Panc1 (cell line): ENCODE measurements at regions not wholly inside any gene's neighbourhood (a gene's known extent, or its start where the extent isn't known, plus 50 kb on each side); places are given as distances from the start of the nearest gene placed in this dataset.

Source experiments
- ATAC-seq: fragments of 200-7000 bp; cut with Tn5 transposase; 2 replicates; pipeline ENCODE4 v1.9.1; 2020; ENCODE audit warnings: mild to moderate bottlenecking, moderate library complexity
- BruUV-seq: library from RNA; stranded (reverse); fragments of 400-500 nt; replicated peaks from 2 replicates; lab custom pipeline; 2021; lab: Mats Ljungman, UMichigan
- CTCF ChIA-PET: fragments of 300-600 bp; sonication (Branson Sonifier 250); formaldehyde crosslinking; loops from one replicate; lab custom pipeline; 2022; ENCODE audit warnings: antibody characterized with exemption; lab: Charles Lee
- POLR2A ChIA-PET: fragments of 300-600 bp; sonication (Branson Sonifier 250); formaldehyde crosslinking; loops from one replicate; lab custom pipeline; 2022; ENCODE audit warnings: antibody characterized with exemption; lab: Charles Lee
- DNase-seq: peaks from one replicate; pipeline ENCODE4 v3.0.0-alpha.2; 2010; ENCODE audit warnings: low read depth, low spot score
- H3K27ac ChIP-seq: 2 replicates; pipeline ENCODE4 v1.5.1; 2011; ENCODE audit warnings: mild to moderate bottlenecking, low read length, inconsistent platforms
- H3K27me3 ChIP-seq: fragments of 200-500 bp; sonication (Bioruptor generic); 2 replicates; pipeline ENCODE4 v1.6.0; 2014; ENCODE audit warnings: low read length, inconsistent platforms; ENCODE audit not compliant: control insufficient read depth, insufficient read depth
- H3K36me3 ChIP-seq: fragments of 200-500 bp; sonication (Bioruptor generic); 2 replicates; pipeline ENCODE4 v1.5.1; 2014; ENCODE audit warnings: inconsistent platforms, mild to moderate bottlenecking, low read length, moderate library complexity; ENCODE audit not compliant: control insufficient read depth, insufficient read depth
- H3K4me1 ChIP-seq: 2 replicates; pipeline ENCODE4 v1.5.1; 2011; ENCODE audit warnings: inconsistent platforms, mild to moderate bottlenecking, low read length, moderate library complexity; ENCODE audit not compliant: control insufficient read depth, insufficient read depth
- H3K4me3 ChIP-seq, 2 experiments: 2 replicates each; pipeline ENCODE4 v1.5.1; 2011 to 2012; ENCODE audit warnings: low read depth in 2 of 2, low read length in 2 of 2, mild to moderate bottlenecking in 2 of 2, inconsistent platforms in 1 of 2, moderate library complexity in 1 of 2
- H3K9me3 ChIP-seq: fragments of 200-500 bp; sonication (Bioruptor generic); 2 replicates; pipeline ENCODE4 v1.5.1; 2014; ENCODE audit warnings: low read depth, mild to moderate bottlenecking, inconsistent platforms, low read length, moderate library complexity; ENCODE audit not compliant: control insufficient read depth, insufficient read depth
- POLR2AphosphoS5 ChIP-seq: IDR thresholded peaks from 2 replicates; pipeline ENCODE4 v1.6.1; 2012; ENCODE audit warnings: mild to moderate bottlenecking, low read depth, low read length, moderate library complexity
- SIN3A ChIP-seq: IDR thresholded peaks from 2 replicates; pipeline ENCODE4 v1.6.1; 2012; ENCODE audit warnings: low read depth, mild to moderate bottlenecking, low read length, moderate library complexity, borderline replicate concordance; ENCODE audit not compliant: insufficient read depth
- TCF7L2 ChIP-seq: IDR thresholded peaks from 2 replicates; pipeline ENCODE4 v1.6.1; 2011; ENCODE audit warnings: mild to moderate bottlenecking, low read depth, low read length, inconsistent platforms
- in situ Hi-C: cut with HindIII; loops from 2 replicates; pipeline ENCODE4 v1.10.0; 2016; ENCODE audit warnings: low sequenced_read_pairs, low pct_unique_long_range_greater_than_20kb
- intact Hi-C: fragments of 100-400 bp; cut with micrococcal nuclease; formaldehyde crosslinking; loops from one replicate; pipeline ENCODE4 v1.10.0; 2022; ENCODE audit not compliant: unreplicated experiment
- TF ChIP-seq, protein P1 (sequence below), 2 experiments: IDR thresholded peaks; 2 replicates each; pipeline ENCODE4 v1.6.1; 2011 to 2012; ENCODE audit warnings: low read depth in 2 of 2, control low read depth in 1 of 2, low read length in 1 of 2, mild to moderate bottlenecking in 1 of 2, moderate library complexity in 1 of 2; ENCODE audit not compliant: insufficient read depth in 1 of 2
- TF ChIP-seq, protein P2 (sequence below): fragments of 450-650 bp; IDR thresholded peaks from 2 replicates; pipeline ENCODE4 v1.5.1; 2017; ENCODE audit warnings: mild to moderate bottlenecking

DNA sequence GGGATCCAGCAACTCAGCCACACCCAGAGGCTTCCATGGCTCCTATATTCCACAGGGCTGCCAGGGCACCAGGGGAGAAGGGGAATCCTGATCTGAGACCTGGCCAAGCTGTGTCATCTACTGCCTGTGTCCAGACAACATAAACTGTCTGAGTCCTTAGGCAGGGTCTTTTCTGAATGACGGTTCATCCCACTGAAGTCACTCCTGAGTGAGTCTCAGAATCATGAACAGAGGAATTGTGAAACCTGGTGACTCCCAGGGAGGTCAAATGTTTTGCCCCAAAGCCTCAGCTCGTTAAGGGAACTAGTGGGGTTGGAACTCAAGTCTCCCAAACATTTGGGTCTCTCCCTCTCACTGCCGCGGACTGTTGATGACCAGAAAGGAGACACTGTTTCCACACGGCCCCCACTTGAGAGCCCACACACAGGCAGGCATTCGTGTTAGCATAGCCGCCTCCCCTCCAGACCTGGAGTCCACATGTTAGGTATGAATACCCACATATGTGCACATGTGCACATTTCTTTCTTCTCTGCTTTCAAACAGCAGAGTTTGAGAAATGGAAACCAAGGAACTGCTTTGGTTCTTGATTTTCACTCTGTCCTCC, 87.2 kb upstream of the KCNK12 start:
- DNase-seq (no peak), ATAC-seq (no peak)
- no peaks in the 10 kb centered on the region for H3K9me3 ChIP-seq
- in situ Hi-C loops (no loop called here), intact Hi-C loops (no loop called here)
- no TSS peak for BruUV-seq
- H3K27me3 ChIP-seq = no peaks in the 10 kb centered on the region
- TF ChIP-seq, protein P1, sequence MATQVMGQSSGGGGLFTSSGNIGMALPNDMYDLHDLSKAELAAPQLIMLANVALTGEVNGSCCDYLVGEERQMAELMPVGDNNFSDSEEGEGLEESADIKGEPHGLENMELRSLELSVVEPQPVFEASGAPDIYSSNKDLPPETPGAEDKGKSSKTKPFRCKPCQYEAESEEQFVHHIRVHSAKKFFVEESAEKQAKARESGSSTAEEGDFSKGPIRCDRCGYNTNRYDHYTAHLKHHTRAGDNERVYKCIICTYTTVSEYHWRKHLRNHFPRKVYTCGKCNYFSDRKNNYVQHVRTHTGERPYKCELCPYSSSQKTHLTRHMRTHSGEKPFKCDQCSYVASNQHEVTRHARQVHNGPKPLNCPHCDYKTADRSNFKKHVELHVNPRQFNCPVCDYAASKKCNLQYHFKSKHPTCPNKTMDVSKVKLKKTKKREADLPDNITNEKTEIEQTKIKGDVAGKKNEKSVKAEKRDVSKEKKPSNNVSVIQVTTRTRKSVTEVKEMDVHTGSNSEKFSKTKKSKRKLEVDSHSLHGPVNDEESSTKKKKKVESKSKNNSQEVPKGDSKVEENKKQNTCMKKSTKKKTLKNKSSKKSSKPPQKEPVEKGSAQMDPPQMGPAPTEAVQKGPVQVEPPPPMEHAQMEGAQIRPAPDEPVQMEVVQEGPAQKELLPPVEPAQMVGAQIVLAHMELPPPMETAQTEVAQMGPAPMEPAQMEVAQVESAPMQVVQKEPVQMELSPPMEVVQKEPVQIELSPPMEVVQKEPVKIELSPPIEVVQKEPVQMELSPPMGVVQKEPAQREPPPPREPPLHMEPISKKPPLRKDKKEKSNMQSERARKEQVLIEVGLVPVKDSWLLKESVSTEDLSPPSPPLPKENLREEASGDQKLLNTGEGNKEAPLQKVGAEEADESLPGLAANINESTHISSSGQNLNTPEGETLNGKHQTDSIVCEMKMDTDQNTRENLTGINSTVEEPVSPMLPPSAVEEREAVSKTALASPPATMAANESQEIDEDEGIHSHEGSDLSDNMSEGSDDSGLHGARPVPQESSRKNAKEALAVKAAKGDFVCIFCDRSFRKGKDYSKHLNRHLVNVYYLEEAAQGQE (IDR thresholded peaks at IDR 0.05; ENCODE audit: insufficient read depth in 1 of 2, low read depth in 2 of 2, low read length in 1 of 2) = no peak
- CTCF ChIA-PET = no interaction called here
- POLR2A ChIA-PET = no interaction called here
- H3K4me3 ChIP-seq = no peak overlapping the region
- no peak overlapping the region for H3K27ac ChIP-seq
- H3K36me3 ChIP-seq = no peaks in the 10 kb centered on the region
- peaks cover 7% of the 10 kb centered on the region for H3K4me1 ChIP-seq

DNA sequence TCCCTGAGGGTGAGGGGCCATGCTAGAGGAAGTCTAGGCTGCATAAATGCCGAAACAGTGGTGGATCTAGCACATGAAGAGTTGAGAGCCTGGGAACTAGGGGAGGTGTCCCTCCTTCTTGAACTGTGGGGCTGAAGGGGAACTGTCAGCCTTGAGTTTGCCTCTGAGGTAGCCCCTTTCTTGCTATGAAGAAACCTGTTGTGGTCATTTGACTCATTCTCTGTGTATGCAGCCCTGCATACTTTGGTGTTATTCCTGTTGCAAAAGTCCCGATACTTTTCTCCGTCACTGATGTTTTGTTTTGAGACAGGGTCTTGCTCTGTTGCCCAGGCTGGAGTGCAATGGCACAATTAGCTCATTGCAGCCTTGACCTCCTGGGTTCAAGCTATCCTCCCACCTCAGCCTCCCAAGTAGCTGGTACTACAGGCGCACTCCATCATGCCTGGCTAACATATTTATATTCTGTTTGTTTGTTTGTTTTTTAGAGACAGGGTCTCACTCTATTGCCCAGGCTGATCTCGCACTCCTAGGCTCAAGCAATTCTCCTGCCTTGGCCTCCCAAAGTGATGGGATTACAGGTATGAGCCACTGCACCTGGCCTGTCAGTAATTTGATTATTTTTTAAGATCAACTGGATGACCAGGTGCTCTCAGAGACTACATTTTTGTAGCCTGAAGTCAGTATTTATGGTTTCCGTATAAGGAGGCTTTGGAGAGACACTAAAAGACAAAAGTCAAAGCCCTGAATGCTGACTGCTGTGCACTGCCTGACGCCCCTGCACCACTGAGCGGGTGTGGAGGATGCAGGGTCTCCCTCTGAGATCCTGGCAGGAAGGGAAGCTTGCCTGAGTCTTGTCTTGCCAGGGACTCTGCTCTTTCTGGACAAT, 86.2 kb upstream of the KCNK12 start:
- intact Hi-C loops = no loop called here

More for the DNA sequence above, 86.2 kb upstream of the KCNK12 start:
- in situ Hi-C loops = no loop called here
- ChIA-PET CTCF (interaction anchor here (0.6 kb wide), 1 partner anchor 312 kb away, joined by 5 read pairs; no protein-coding TSS in a partner anchor), POLR2A (no interaction called here)
- Histone ChIP-seq H3K4me1 (peaks cover 7% of the 10 kb centered on the region), H3K9me3 (no peaks in the 10 kb centered on the region), H3K4me3 (no peak overlapping the region), H3K27me3 (no peaks in the 10 kb centered on the region; the same call in 1 of the 2 replicates), H3K36me3 (no peaks in the 10 kb centered on the region), H3K27ac (no peak overlapping the region)
- DNase-seq (no peak), ATAC-seq (no peak)
- TF ChIP-seq, protein P2, sequence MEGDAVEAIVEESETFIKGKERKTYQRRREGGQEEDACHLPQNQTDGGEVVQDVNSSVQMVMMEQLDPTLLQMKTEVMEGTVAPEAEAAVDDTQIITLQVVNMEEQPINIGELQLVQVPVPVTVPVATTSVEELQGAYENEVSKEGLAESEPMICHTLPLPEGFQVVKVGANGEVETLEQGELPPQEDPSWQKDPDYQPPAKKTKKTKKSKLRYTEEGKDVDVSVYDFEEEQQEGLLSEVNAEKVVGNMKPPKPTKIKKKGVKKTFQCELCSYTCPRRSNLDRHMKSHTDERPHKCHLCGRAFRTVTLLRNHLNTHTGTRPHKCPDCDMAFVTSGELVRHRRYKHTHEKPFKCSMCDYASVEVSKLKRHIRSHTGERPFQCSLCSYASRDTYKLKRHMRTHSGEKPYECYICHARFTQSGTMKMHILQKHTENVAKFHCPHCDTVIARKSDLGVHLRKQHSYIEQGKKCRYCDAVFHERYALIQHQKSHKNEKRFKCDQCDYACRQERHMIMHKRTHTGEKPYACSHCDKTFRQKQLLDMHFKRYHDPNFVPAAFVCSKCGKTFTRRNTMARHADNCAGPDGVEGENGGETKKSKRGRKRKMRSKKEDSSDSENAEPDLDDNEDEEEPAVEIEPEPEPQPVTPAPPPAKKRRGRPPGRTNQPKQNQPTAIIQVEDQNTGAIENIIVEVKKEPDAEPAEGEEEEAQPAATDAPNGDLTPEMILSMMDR = no peak
- TF ChIP-seq, protein P1 (IDR thresholded peaks at IDR 0.05; ENCODE audit: insufficient read depth in 1 of 2, low read depth in 2 of 2, low read length in 1 of 2) = no peak
- TF ChIP-seq SIN3A (no peak), TCF7L2 (no peak), POLR2AphosphoS5 (no peak)
- no TSS peak for BruUV-seq
